NT2/D1 (cell line): ENCODE measurements at regions not wholly inside any gene's neighbourhood (a gene's known extent, or its start where the extent isn't known, plus 50 kb on each side); places are given as distances from the start of the nearest gene placed in this dataset.
A peak's percentile ranks its signal among the peaks of the same experiment; 100 is the strongest.

ENCODE experiments used
- DNase-seq: peaks from one replicate; pipeline ENCODE4 v3.0.0-alpha.2; 2011; ENCODE audit warnings: low read depth, low spot score
- H3K27me3 ChIP-seq: 2 replicates; pipeline ENCODE4 v1.6.0; 2011; ENCODE audit warnings: mild to moderate bottlenecking; ENCODE audit not compliant: insufficient read length, insufficient read depth
- H3K36me3 ChIP-seq: 2 replicates; pipeline ENCODE4 v1.6.1; 2011; ENCODE audit warnings: mild to moderate bottlenecking, low read length, mixed read lengths; ENCODE audit not compliant: insufficient read depth, insufficient read length
- H3K4me1 ChIP-seq: 2 replicates; pipeline ENCODE4 v1.5.1; 2011; ENCODE audit not compliant: insufficient read depth, insufficient read length
- H3K4me3 ChIP-seq: 2 replicates; pipeline ENCODE4 v1.5.1; 2011; ENCODE audit warnings: low read depth; ENCODE audit not compliant: insufficient read length
- H3K9ac ChIP-seq: 2 replicates; pipeline ENCODE4 v1.6.0; 2011; ENCODE audit warnings: low read depth; ENCODE audit not compliant: insufficient read length
- H3K9me3 ChIP-seq: 2 replicates; pipeline ENCODE4 v1.5.1; 2011; ENCODE audit warnings: mild to moderate bottlenecking, low read length; ENCODE audit not compliant: insufficient read depth
- SUZ12 ChIP-seq: IDR thresholded peaks from 2 replicates; pipeline ENCODE4 v1.6.1; 2011; ENCODE audit not compliant: insufficient read length, insufficient read depth; ENCODE audit errors: extremely low read depth
- YY1 ChIP-seq: IDR thresholded peaks from 2 replicates; pipeline ENCODE4 v1.6.1; 2011; ENCODE audit not compliant: insufficient read length, insufficient read depth
- ZNF274 ChIP-seq: IDR thresholded peaks from 2 replicates; pipeline ENCODE4 v1.6.1; 2011; ENCODE audit warnings: mild to moderate bottlenecking, low read depth, low read length

DNA sequence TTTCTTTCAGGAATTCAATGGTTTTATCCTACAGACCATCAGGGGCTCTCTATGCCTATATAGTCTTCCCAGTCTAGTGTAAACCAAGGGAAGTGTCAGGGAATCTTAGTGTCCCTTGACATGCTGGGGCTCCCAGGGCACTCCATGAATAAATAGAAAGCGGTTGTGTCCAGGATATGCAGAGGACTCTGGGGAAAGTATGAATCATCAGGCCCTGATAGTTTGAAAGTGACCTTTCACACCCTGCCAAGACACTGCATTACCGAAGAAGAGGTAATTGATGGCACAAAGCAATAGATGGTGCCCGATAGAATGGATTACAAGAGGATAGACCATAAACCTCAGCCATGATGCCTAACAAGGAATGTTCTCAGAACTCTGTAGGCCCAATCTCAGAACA is 163.3 kb upstream of the DAPK1 start:
- DNase-seq: no peak
- no peak overlapping the region for H3K4me3 ChIP-seq
- no peak for TF ChIP-seq ZNF274
- no peak for TF ChIP-seq YY1
- TF ChIP-seq SUZ12: no peak

GRCh38 chr9:87336407-87336806 is 161.3 kb upstream of the DAPK1 start:
- no peak overlapping the region for H3K4me3 ChIP-seq
- DNase-seq: no peak
- H3K36me3 ChIP-seq: no peaks in the 10 kb centered on the region
- H3K4me1 ChIP-seq: no peaks in the 10 kb centered on the region
- no peak overlapping the region for H3K9ac ChIP-seq
- H3K9me3 ChIP-seq: peaks cover 7% of the 10 kb centered on the region
- TF ChIP-seq SUZ12 (no peak), YY1 (no peak)
- no peaks in the 10 kb centered on the region for H3K27me3 ChIP-seq

More for the DNA sequence above, 163.3 kb upstream of the DAPK1 start:
- Histone ChIP-seq H3K9me3 (peaks cover 23% of the 10 kb centered on the region), H3K4me1 (no peaks in the 10 kb centered on the region), H3K36me3 (no peaks in the 10 kb centered on the region), H3K9ac (no peak overlapping the region), H3K27me3 (no peaks in the 10 kb centered on the region)

DNA sequence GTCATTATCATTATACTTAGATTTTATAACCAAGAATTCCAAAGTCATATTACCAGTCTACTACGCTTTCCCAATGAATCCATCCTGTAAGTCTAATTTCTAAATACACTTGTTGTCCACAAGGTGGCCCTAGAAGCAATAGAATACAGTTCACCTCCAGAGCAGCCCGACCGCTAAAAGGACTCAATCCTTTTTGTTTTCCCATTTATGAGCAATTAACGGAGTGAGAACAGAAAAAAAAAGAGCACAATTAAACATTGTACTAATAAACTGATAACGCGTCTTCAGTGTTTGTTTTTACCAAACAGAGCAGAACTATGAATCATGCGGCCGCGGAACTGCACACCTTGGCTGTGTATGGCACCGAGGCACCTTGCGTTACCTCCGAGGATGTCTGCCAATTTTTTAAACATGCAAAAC is 160.7 kb upstream of the DAPK1 start:
- peaks cover 2% of the 10 kb centered on the region; the same call in 1 of the 2 replicates for H3K9me3 ChIP-seq
- peak; percentile 70 for DNase-seq
- no peaks in the 10 kb centered on the region for H3K36me3 ChIP-seq
- TF ChIP-seq ZNF274 (no peak), YY1 (no peak), SUZ12 (no peak)
- no peaks in the 10 kb centered on the region for H3K4me1 ChIP-seq
- H3K27me3 ChIP-seq: no peaks in the 10 kb centered on the region
- H3K4me3 ChIP-seq: peak overlapping the region; percentile 31
- H3K9ac ChIP-seq: peak overlapping the region; percentile 62

DNA sequence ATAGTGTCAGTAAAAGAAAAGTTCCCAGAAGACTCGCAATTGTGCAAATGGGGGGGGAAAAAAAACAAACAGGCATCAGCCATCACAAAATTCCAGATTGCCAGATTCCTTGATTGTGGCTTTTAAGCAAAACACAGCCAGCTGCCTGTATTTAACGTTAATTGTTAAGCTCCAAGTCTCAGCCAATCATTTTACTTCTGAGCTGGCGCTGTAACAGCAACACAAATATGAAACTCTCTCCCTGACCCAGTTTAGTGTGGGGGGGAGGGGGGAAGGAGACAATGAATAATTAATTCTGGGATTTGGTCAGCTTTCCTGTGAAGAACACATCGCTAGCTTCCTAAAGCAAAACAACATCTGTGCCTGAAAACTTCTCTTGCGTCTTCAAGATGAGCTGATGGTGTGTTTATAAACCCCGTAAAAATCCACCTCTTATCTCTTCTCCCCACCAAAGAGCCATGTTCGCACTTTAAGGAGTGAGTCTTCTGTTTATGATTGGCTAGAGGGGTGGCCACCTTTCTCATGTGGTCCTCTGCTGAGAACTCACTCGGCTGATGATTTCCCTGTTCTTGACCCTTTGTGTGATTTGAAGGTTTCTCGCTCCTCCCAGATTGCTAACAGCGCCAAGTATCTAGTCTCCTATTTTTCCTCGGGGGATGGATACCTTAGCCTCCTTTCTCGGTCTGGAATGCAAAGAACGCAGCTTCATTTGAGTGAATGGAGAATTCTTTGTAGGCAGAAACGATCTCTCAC is 160.2 kb upstream of the DAPK1 start:
- Histone ChIP-seq H3K9me3 (no peaks in the 10 kb centered on the region), H3K9ac (peak overlapping the region; percentile 62), H3K4me1 (no peaks in the 10 kb centered on the region), H3K36me3 (no peaks in the 10 kb centered on the region), H3K4me3 (peak overlapping the region; percentile 31), H3K27me3 (no peaks in the 10 kb centered on the region)
- peak; percentile 71 for DNase-seq
- TF ChIP-seq SUZ12: no peak
- no peak for TF ChIP-seq YY1
- no peak for TF ChIP-seq ZNF274

DNA sequence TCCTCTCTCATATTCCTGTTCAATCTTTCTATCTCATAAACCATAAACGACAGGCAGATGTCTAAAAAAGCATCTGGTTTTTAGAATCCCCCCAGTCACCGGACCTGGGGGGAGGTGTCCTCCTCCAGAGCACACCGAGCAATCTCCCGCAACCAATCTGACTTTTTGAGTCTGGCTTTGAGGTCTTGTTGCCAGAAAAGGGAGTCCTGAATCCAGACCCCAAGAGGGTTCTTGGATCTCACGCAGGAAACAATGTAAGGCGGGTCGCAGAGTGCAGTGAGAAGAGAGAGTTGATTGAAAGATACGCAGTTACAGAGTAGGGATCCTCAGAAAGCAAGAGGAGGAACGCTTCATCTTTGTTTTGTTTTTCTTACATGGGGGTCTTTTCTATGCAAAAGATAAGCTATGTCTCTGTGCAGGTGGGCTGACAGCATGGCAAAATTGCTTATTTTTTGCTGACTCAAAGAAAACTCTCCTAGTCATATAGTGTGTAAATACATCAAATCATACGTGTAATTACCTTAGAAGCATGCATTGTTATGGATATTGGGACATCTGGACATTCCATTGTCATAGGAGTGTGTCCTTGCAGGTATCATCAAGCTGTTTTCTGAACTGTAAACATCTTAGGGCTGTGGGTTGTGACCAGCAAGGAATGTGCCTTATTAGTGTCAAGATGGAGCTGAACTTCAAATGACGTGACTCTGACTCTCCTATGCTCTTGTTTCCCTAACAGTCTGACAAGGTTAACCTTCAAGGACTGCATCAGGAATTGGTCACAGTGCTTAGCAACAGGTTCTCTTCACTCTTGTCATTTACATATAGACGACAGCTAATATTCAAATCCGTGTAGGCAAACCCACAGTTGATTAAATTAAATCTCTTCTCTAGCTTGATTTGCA is 159.3 kb upstream of the DAPK1 start:
- Histone ChIP-seq H3K27me3 (no peaks in the 10 kb centered on the region), H3K9me3 (no peaks in the 10 kb centered on the region), H3K36me3 (no peaks in the 10 kb centered on the region), H3K4me3 (peak overlapping the region; percentile 31), H3K9ac (no peak overlapping the region), H3K4me1 (peaks cover 2% of the 10 kb centered on the region)
- no peak for DNase-seq
- TF ChIP-seq SUZ12 (no peak), ZNF274 (no peak), YY1 (no peak)

DNA sequence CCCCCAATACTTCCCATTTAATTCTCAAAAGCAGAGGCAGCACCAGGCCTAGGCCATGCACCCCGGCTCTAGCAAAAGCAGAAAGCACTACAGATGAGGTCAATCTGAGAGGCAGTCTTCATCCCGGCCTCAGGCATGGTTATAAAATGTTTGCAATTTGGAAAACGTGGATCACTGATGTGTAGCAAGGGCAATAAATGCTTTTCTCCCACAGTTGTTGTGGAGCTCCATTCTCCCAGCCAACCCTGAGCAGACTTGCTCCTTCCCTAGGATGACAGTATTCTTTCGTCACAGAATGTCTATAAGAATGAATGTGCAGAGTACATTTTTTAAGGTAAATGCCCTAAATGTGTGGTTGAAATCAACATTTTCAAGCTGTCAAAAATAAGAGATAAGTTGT is 157.3 kb upstream of the DAPK1 start:
- peaks cover 2% of the 10 kb centered on the region for H3K4me1 ChIP-seq
- H3K36me3 ChIP-seq: no peaks in the 10 kb centered on the region
- H3K4me3 ChIP-seq: no peak overlapping the region
- no peak for DNase-seq
- no peaks in the 10 kb centered on the region for H3K27me3 ChIP-seq
- TF ChIP-seq ZNF274 (no peak), SUZ12 (no peak), YY1 (no peak)
- no peak overlapping the region for H3K9ac ChIP-seq
- H3K9me3 ChIP-seq: no peaks in the 10 kb centered on the region

- TF ChIP-seq YY1 (no peak), ZNF274 (no peak), SUZ12 (no peak)
- no peak for DNase-seq
Observed at GRCh38 chr9:87342743-87343142, 154.9 kb upstream of the DAPK1 start.

More at GRCh38 chr9:87342743-87343142, 154.9 kb upstream of the DAPK1 start:
- Histone ChIP-seq H3K36me3 (no peaks in the 10 kb centered on the region), H3K27me3 (no peaks in the 10 kb centered on the region), H3K4me1 (peaks cover 2% of the 10 kb centered on the region), H3K9me3 (no peaks in the 10 kb centered on the region), H3K4me3 (no peak overlapping the region), H3K9ac (no peak overlapping the region)
